ENCODE measurements at regions not wholly inside any gene's neighbourhood (a gene's known extent, or its start where the extent isn't known, plus 50 kb on each side); places are given as distances from the start of the nearest gene placed in this dataset.

DNA sequence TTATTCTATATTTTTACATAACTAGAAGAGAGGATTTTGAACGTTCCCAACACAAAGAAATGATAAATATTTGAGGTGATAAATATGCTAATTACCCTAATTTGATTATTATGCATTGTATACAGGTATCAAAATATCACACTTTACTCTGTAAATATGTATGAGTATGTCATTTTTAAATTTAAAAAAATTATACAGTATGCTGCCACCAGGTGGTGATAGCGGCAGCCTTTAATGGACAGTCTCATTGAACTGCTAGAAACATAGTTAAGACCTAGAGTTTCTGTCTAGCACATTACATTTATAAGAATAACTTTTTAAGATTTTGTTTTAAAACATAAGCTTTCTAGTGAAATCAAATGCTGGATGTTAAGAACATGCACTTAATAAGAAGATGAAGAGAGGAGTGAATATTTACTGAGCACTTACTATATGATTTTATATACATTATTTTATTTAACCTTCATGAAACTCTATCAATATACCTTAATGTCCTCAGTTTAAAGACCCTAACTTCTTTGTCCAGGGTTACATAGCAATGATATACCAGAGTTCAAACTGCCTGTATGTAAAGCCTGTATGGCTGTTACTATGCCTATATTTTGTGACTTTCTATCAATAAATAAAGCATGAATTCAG, 207.1 kb downstream of the NUF2 start:
- TF ChIP-seq GATA2 (IDR thresholded peaks at IDR 0.05; ENCODE audit: low read depth, low read length) = no peak
- TF ChIP-seq GATA3 (IDR thresholded peaks at IDR 0.05; ENCODE audit: low read depth, low read length) = no peak

DNA sequence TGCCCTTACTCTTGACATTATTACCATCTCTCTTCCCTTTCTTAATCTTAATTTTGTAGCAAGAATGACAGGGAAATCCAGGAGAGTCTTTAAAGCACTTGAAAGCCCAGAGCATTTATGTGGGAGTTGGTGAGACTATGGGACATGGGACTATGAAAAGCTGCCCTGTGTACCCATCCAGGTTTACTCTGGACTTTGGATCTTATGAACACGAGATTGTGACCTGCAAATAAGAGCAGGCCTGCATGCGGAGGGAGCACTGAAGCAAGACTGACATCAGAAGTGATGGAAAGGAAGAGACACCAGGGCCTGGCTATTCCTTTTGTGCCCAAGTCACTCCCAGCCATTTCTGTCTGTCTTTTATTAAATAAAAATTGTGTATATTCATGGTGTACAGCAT, 209.6 kb downstream of the NUF2 start:
- TF ChIP-seq GATA3 (IDR thresholded peaks at IDR 0.05; ENCODE audit: low read depth, low read length) = no peak
- no peak for TF ChIP-seq GATA2 (IDR thresholded peaks at IDR 0.05; ENCODE audit: low read depth, low read length)

DNA sequence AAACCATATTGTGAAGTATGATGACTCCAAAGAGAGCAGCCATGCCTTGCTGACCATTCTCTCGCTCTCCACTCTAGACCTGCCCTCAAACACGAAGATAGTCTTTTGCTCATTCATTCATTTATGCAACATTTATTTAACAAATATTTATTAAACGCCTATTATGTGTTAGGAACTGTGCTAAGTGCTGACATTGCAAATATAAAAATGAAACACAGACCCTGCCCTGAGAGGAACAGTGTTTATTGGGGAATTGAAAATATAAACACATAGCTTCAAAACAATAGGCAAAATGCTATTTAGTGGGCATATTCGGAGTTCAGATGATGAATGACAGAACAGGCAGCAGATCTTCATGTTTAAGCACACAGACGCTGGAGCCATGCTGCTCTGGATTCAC, 213.6 kb downstream of the NUF2 start:
- no peak for TF ChIP-seq GATA2 (IDR thresholded peaks at IDR 0.05; ENCODE audit: low read depth, low read length)
- no peak for TF ChIP-seq GATA3 (IDR thresholded peaks at IDR 0.05; ENCODE audit: low read depth, low read length)

DNA sequence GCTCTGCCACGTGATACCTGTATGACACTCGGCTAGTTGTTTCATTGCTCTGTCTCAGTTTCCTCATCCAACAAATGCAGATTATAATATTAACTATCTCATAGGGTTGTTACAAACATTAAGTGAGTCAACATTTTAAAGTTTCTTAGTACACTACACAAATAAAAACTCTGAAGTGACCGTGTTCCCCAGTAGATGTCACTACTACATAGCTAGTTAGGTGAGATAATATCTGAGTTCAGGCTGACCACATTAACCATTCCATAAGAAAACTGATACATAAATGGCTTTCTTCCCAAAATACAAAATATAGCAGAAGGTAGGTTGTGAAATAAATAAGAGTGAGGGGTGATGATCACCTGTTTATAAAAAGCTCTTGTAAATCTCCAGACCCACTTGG, 214.1 kb downstream of the NUF2 start:
- no peak for TF ChIP-seq GATA2 (IDR thresholded peaks at IDR 0.05; ENCODE audit: low read depth, low read length)
- no peak for TF ChIP-seq GATA3 (IDR thresholded peaks at IDR 0.05; ENCODE audit: low read depth, low read length)

DNA sequence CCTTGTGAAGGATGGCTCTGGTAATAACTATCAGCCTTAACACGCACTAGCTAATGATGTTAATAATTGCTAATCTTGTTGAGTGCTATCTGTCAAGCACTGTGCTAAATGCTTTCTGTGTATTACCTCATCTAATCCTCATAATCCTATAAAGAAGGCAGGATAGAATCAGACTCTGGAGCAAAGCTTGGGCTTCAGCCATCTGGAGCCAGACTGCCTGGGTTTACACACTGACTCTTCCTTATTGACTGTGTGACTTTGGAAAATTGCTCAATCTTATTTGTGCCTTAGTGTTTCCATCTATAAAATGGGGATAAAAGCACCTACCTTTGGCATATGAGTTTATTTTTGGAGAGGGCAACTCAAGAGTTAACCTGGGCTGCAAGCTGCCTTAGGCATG, 216.1 kb downstream of the NUF2 start:
- TF ChIP-seq GATA2 (IDR thresholded peaks at IDR 0.05; ENCODE audit: low read depth, low read length) = no peak
- TF ChIP-seq GATA3 (IDR thresholded peaks at IDR 0.05; ENCODE audit: low read depth, low read length) = no peak

DNA sequence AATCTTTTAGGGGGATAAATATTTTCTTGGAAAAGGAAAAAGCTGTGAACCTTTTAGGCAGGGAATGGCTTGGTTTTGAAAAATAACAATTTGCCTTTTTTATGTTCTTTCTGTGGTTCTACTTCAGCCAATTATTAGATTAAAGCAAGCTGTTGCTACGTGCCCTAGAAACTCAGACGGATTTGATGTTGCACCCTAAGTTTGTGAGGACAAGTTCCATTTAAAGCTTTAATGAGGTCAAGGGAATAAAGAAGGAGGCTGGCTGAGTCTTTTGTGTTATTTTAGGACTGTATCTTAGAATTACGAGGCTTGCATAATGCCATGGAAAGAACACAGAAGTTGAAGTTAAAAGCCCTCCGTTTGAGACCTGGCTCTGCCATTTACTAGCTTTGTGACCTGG, 216.9 kb downstream of the NUF2 start:
- TF ChIP-seq GATA3 (IDR thresholded peaks at IDR 0.05; ENCODE audit: low read depth, low read length) (no peak), GATA2 (IDR thresholded peaks at IDR 0.05; ENCODE audit: low read depth, low read length) (no peak)

DNA sequence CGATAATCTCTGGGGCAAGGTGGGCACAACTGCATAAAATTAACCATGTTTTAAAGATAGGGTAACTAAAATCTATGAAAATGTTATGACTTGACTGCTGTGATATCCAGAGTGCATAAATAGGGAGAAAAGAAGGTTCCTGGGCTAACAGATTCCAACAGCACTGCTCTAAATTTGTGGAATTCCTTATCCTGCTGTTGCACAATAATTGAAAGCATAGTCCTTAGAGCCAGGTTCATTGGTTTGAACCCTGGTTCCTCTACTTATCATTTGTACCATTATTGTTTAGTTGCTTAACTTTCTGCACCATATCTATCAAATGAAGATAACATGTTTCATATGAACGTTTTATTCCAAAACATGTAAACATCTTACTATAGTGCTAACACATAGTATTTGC, 219.0 kb downstream of the NUF2 start:
- TF ChIP-seq GATA3 (IDR thresholded peaks at IDR 0.05; ENCODE audit: low read depth, low read length) (no peak), GATA2 (IDR thresholded peaks at IDR 0.05; ENCODE audit: low read depth, low read length) (no peak)

DNA sequence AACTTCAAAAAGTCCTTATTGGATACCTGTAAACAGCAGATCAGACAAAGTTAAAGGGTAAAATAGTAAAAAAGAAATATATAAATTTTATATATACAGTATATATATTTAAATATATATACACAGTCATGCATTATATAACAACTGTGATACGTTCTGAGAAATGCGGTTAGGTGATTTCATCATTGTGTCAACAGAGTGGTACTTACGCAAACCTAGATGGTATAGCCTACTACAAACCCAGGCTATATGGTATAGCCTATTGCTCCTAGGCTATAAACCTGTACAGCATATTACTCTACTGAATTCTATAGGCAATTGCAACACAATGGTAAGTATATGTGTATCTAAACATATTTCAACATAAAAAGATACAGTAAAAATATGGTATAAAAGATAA, 222.7 kb downstream of the NUF2 start:
- TF ChIP-seq GATA2 (IDR thresholded peaks at IDR 0.05; ENCODE audit: low read depth, low read length) = no peak
- no peak for TF ChIP-seq GATA3 (IDR thresholded peaks at IDR 0.05; ENCODE audit: low read depth, low read length)

DNA sequence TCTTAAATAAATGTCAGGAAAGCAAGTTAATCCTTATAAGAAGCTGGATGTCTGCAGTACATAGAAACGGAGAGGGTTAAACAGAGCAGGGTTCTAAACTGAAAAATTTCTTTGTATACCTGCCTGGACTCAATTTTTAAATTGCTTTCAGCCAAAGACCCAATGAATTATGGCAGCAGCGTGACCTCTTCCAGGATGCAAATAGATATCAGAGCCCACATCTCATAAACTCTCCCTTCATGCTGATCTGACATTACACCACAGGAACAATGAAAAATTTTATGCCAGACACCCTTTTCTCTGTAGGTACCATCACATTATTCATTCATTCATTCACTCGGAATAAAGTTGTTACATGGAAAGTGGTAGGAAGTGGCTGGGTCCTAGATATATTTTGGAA, 236.4 kb downstream of the NUF2 start:
- TF ChIP-seq GATA3 (IDR thresholded peaks at IDR 0.05; ENCODE audit: low read depth, low read length) = no peak
- TF ChIP-seq GATA2 (IDR thresholded peaks at IDR 0.05; ENCODE audit: low read depth, low read length) = no peak

DNA sequence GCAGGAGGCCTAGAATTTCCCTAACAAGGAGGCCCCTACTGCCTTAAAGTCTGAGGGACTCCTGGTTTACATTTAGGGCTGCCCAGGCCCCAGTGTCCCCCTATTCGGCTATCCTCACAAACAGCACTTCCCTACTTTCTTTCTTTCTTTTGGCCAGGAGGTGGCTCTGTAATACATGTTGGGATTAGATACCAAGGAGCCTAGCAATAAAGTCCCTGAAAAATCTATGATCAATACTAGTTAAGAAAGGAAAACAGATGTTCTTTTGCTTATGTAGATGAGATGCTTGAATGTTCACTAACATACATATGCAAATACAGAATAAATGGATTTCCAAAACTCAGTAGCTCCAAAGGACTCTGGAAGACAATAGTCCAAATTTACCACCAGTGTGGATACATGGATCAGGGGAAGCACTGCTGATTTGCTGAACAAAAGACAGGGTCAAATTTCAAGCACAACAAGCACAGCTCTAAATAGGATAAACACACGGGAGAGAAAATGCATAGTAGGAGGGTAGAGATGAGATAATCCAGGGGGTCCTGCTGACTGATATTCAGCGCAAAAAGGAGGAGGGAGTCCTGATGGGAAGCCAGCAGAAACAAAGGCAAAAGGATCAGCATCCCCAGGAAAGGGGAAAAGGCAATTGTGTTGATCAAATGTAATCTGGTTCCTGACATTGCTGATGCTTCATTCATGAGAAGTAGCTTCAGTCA, 240.0 kb downstream of the NUF2 start:
- TF ChIP-seq GATA2 (IDR thresholded peaks at IDR 0.05; ENCODE audit: low read depth, low read length) = no peak
- no peak for TF ChIP-seq GATA3 (IDR thresholded peaks at IDR 0.05; ENCODE audit: low read depth, low read length)

DNA sequence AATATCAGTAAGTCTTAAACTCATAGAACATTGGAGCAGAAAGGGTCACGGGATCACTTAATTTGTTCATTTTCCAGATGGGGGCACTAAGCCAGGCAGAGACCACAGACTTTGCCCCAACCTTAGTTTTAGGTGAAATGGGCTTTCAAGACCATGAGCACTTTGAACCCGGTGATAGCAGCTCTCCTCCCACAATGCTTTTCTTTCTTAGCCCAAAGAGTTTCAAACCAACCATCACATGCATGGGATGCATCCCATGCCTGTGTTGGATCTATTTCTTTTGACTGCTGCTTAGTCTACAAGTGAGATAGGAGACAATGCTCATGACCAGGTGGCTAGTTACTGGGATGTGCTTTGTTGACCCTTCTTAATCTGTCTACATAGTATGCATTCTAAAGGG, 240.6 kb downstream of the NUF2 start:
- TF ChIP-seq GATA2 (IDR thresholded peaks at IDR 0.05; ENCODE audit: low read depth, low read length) (no peak), GATA3 (IDR thresholded peaks at IDR 0.05; ENCODE audit: low read depth, low read length) (no peak)

DNA sequence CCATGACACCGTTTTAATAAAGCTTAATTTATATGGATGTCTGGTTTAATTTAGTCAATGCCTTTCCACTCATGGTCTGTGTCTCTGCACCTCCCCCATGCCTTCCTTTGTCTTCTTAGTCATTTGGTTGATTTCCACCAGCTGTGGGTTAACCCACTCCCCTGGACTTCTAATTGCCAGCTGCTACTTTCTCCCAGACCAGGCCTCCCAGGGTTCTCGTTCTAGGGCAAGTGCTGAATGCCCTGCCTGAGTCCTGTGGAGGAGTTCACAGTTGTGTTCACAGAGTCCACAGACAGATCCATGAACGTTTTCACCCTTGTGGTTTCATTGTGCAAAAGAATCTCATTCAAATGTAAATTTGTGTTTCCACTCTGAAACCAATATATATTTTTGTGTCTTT, 243.4 kb downstream of the NUF2 start:
- no peak for TF ChIP-seq GATA2 (IDR thresholded peaks at IDR 0.05; ENCODE audit: low read depth, low read length)
- no peak for TF ChIP-seq GATA3 (IDR thresholded peaks at IDR 0.05; ENCODE audit: low read depth, low read length)

DNA sequence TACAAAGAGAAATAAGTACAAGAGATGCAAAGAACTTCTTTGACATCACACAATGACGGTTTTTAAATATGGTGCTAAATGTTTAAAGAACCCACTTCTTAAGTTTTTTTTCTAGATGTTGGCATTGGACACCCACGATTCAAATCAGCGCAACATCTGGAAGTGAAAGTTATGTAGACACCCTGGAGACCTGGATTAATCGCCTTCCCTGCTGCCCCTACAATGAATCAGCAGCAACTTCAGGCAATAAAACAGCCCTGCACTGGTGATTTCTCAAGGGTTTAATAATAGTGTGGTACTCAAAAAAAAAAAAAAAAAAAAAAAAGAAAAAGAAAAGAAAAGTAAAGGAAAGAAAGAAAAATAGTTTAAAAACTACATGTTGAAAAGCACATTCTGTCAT, 248.3 kb downstream of the NUF2 start:
- TF ChIP-seq GATA2 (IDR thresholded peaks at IDR 0.05; ENCODE audit: low read depth, low read length) = no peak
- TF ChIP-seq GATA3 (IDR thresholded peaks at IDR 0.05; ENCODE audit: low read depth, low read length) = no peak

DNA sequence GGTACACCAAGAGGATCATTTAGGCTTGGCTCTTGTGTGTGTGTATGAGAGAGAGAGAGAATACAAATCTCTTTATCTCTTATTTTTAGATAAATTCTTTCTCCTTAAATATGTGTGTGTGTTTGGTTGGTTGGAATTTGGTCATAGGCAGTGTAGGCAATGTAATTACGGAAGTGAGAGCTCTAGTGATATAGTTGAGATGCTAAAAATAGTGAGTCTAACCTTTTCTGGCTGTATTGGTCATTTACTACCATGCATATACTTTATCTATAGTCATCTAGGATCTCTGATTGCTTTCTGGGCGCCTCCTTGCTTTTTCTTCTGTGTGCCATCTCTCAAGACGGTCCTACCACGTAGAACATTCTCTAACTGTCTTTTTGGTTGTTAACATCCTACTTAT, 250.2 kb downstream of the NUF2 start:
- TF ChIP-seq GATA2 (IDR thresholded peaks at IDR 0.05; ENCODE audit: low read depth, low read length) (no peak), GATA3 (IDR thresholded peaks at IDR 0.05; ENCODE audit: low read depth, low read length) (no peak)

DNA sequence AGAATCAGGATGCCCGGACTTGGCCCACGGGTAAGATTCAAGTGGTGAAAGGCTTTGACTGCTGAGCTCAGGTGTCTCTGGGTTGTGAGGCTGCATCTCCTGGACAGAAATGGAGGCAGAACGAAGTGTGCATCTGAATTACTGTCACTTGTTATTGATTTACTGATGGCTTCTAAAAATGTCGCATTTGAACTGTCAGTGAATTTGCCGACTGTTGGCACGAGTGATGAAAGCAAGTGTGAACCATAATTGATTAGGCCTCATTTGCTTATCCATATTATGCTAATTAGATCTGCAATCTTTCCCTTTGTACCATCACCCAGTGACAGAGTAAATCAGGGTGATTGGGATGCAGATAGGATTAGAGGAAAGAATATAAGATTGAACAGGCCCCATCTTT, 252.4 kb downstream of the NUF2 start:
- TF ChIP-seq GATA2 (IDR thresholded peaks at IDR 0.05; ENCODE audit: low read depth, low read length) (no peak), GATA3 (IDR thresholded peaks at IDR 0.05; ENCODE audit: low read depth, low read length) (no peak)
